ENCODE measurements at regions not wholly inside any gene's neighbourhood (a gene's known extent, or its start where the extent isn't known, plus 50 kb on each side); places are given as distances from the start of the nearest gene placed in this dataset.

- H3K4me1 ChIP-seq: no peaks in the 10 kb centered on the region
- ChIA-PET CTCF (no interaction called here), POLR2A (no interaction called here)
- no peak overlapping the region for H3K4me2 ChIP-seq
- TF ChIP-seq SMC3 (IDR thresholded peaks at IDR 0.05) (no peak), ELK1 (IDR thresholded peaks at IDR 0.05; ENCODE audit: low read depth, low read length) (no peak), ZC3H11A (IDR thresholded peaks at IDR 0.05) (no peak), EHF (CRISPR knock-in tag; IDR thresholded peaks at IDR 0.05) (no peak), FOXS1 (CRISPR knock-in tag; IDR thresholded peaks at IDR 0.05) (no peak), CBX8 (IDR thresholded peaks at IDR 0.05) (no peak), ZFP36 (IDR thresholded peaks at IDR 0.05; ENCODE audit: borderline replicate concordance, partially characterized antibody) (no peak), RCOR1 (IDR thresholded peaks at IDR 0.05; ENCODE audit: low read depth, low read length) (no peak), HOXB5 (CRISPR knock-in tag; IDR thresholded peaks at IDR 0.05) (no peak), FOSL2 (IDR thresholded peaks at IDR 0.05) (no peak), FOSL2 (CRISPR knock-in tag; IDR thresholded peaks at IDR 0.05) (no peak), TFCP2L1 (CRISPR knock-in tag; IDR thresholded peaks at IDR 0.05) (no peak), FOSB (CRISPR knock-in tag; IDR thresholded peaks at IDR 0.05) (no peak)
- TF ChIP-seq, protein P1, sequence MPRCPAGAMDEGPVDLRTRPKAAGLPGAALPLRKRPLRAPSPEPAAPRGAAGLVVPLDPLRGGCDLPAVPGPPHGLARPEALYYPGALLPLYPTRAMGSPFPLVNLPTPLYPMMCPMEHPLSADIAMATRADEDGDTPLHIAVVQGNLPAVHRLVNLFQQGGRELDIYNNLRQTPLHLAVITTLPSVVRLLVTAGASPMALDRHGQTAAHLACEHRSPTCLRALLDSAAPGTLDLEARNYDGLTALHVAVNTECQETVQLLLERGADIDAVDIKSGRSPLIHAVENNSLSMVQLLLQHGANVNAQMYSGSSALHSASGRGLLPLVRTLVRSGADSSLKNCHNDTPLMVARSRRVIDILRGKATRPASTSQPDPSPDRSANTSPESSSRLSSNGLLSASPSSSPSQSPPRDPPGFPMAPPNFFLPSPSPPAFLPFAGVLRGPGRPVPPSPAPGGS (IDR thresholded peaks at IDR 0.05): no peak
- TF ChIP-seq, protein P2, sequence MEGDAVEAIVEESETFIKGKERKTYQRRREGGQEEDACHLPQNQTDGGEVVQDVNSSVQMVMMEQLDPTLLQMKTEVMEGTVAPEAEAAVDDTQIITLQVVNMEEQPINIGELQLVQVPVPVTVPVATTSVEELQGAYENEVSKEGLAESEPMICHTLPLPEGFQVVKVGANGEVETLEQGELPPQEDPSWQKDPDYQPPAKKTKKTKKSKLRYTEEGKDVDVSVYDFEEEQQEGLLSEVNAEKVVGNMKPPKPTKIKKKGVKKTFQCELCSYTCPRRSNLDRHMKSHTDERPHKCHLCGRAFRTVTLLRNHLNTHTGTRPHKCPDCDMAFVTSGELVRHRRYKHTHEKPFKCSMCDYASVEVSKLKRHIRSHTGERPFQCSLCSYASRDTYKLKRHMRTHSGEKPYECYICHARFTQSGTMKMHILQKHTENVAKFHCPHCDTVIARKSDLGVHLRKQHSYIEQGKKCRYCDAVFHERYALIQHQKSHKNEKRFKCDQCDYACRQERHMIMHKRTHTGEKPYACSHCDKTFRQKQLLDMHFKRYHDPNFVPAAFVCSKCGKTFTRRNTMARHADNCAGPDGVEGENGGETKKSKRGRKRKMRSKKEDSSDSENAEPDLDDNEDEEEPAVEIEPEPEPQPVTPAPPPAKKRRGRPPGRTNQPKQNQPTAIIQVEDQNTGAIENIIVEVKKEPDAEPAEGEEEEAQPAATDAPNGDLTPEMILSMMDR (IDR thresholded peaks at IDR 0.05): no peak
- TF ChIP-seq, protein P3, sequence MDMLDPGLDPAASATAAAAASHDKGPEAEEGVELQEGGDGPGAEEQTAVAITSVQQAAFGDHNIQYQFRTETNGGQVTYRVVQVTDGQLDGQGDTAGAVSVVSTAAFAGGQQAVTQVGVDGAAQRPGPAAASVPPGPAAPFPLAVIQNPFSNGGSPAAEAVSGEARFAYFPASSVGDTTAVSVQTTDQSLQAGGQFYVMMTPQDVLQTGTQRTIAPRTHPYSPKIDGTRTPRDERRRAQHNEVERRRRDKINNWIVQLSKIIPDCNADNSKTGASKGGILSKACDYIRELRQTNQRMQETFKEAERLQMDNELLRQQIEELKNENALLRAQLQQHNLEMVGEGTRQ (IDR thresholded peaks at IDR 0.05): no peak
- DNase-seq (ENCODE audit: low read depth in 1 of 2, low spot score in 1 of 2) (no peak), FAIRE-seq (no peak), ATAC-seq (no peak)
- no peak overlapping the region for H3K4me3 ChIP-seq
- no peak overlapping the region for H3K27ac ChIP-seq
- H3K9me3 ChIP-seq: no peaks in the 10 kb centered on the region
- WGBS (ENCODE audit: missing lambda C conversion rate): 0% methylated on average over 2 of the region's 2 CpGs
Observed at GRCh38 chr11:127816962-127817361, 770.4 kb downstream of the ETS1 start.

DNA sequence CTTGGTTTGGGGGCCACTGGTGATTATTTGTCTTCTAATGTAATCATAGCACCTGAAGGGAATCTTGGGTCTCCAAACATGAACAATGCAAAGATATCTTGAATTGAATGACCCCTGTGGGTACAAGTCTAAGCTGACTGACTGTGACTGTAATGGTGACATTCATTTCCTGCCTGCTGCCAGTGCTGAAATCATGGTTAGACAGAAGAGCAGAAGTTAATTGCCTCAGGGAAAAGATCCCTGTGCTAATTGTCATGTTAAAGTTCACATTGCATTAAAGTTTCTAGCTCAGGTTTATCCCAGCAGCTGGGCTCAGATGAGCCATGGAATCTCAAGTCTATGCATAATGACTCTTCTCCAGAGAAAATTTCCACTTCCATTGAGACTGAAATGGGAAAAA is 772.0 kb downstream of the ETS1 start:
- FAIRE-seq (no peak), DNase-seq (ENCODE audit: low read depth in 1 of 2, low spot score in 1 of 2) (no peak), ATAC-seq (no peak)
- TF ChIP-seq FOSL2 (IDR thresholded peaks at IDR 0.05) (no peak), FOSL2 (CRISPR knock-in tag; IDR thresholded peaks at IDR 0.05) (no peak), RFX5 (IDR thresholded peaks at IDR 0.05) (no peak)
- Histone ChIP-seq H3K4me3 (no peak overlapping the region), H3K4me1 (no peaks in the 10 kb centered on the region), H3K9me3 (no peaks in the 10 kb centered on the region), H3K27ac (no peak overlapping the region), H3K4me2 (no peak overlapping the region)
- ChIA-PET POLR2A (no interaction called here), CTCF (no interaction called here)

DNA sequence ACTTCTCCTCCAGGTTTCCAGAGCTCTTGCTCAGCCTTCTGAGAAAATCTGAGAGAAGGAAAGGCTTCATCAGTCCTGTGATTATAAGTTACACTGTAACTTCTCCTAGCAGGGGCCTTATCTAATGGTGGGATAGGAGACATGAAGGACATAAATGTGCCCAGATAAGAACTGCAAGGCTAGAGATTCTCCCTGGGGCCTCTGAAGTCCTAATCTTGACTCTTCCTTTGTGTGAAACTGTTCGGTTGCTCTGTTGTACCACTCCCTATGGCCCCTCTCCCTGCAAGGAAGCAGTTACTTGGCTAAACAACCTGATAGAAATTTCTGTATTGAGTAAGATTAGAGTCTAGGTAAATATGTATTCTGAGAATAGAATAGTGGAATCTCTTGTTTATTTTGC is 780.9 kb downstream of the ETS1 start:
- POLR2A ChIA-PET: no interaction called here
- FAIRE-seq (no peak), ATAC-seq (no peak), DNase-seq (ENCODE audit: low read depth in 1 of 2, low spot score in 1 of 2) (no peak)
- TF ChIP-seq NR3C1 (IDR thresholded peaks at IDR 0.05): no peak
- no peak for TF ChIP-seq MAX (IDR thresholded peaks at IDR 0.05)
- TF ChIP-seq, protein P4, sequence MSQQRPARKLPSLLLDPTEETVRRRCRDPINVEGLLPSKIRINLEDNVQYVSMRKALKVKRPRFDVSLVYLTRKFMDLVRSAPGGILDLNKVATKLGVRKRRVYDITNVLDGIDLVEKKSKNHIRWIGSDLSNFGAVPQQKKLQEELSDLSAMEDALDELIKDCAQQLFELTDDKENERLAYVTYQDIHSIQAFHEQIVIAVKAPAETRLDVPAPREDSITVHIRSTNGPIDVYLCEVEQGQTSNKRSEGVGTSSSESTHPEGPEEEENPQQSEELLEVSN (IDR thresholded peaks at IDR 0.05; ENCODE audit: borderline replicate concordance, low read depth): no peak
- TF ChIP-seq RFX5 (IDR thresholded peaks at IDR 0.05): no peak
- TF ChIP-seq CBX2 (IDR thresholded peaks at IDR 0.05; ENCODE audit: borderline replicate concordance, low read depth): no peak
- no peak for TF ChIP-seq RARB (CRISPR knock-in tag; IDR thresholded peaks at IDR 0.05)
- TF ChIP-seq JUNB (IDR thresholded peaks at IDR 0.05): no peak
- no peak for TF ChIP-seq SREBF2 (IDR thresholded peaks at IDR 0.05)
- TF ChIP-seq HEYL (CRISPR knock-in tag; IDR thresholded peaks at IDR 0.05): no peak
- TF ChIP-seq FOSL2 (IDR thresholded peaks at IDR 0.05): no peak
- no peak for TF ChIP-seq FOSL2 (CRISPR knock-in tag; IDR thresholded peaks at IDR 0.05)
- no peak for TF ChIP-seq CHD2 (IDR thresholded peaks at IDR 0.05; ENCODE audit: low read length, partially characterized antibody)
- Histone ChIP-seq H3K4me3 (no peak overlapping the region), H3K27ac (no peak overlapping the region), H3K4me2 (no peak overlapping the region), H3K4me1 (no peaks in the 10 kb centered on the region), H3K9me3 (no peaks in the 10 kb centered on the region)
- CTCF ChIA-PET: no interaction called here
- 7% methylated on average over 1 of the region's 1 CpG for WGBS (ENCODE audit: missing lambda C conversion rate)
